T47D (cell line): ENCODE measurements at regions not wholly inside any gene's neighbourhood (a gene's known extent, or its start where the extent isn't known, plus 50 kb on each side); places are given as distances from the start of the nearest gene placed in this dataset.

Experiments
- DNase-seq, 2 experiments: peaks; one replicate each; pipeline versions ENCODE4 v3.0.0 to v3.0.0-alpha.2; 2011 to 2012; ENCODE audit warnings: low read depth in 1 of 2, low spot score in 1 of 2
- JUND ChIP-seq: IDR thresholded peaks from 2 replicates; pipeline ENCODE4 v1.6.1; 2012; ENCODE audit warnings: low read depth
- in situ Hi-C: cut with HindIII; loops from 2 replicates; pipeline ENCODE4 v1.10.0; 2016; ENCODE audit warnings: low sequenced_read_pairs, low pct_unique_long_range_greater_than_20kb

DNA sequence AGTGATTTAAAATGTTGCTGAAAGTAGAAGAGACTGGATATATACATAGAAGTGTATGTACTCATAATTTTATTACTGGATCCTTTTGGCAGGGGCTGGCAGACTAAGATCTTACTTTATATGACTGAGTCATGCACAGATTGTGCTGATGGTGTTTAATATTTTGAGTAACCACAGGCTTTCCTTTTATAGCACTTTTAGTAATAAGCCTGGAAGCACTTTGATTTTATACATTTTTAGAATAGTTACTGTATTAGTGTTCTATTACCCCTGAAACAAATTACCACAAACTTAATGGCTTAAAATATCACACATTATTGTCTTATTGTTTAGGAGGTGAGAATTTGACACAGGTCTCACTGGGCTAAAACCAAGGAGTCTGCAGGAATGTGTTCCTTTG, 113.4 kb upstream of the CDH8 start:
- no peak for TF ChIP-seq JUND
- DNase-seq: no peak
- in situ Hi-C loops: no loop called here

DNA sequence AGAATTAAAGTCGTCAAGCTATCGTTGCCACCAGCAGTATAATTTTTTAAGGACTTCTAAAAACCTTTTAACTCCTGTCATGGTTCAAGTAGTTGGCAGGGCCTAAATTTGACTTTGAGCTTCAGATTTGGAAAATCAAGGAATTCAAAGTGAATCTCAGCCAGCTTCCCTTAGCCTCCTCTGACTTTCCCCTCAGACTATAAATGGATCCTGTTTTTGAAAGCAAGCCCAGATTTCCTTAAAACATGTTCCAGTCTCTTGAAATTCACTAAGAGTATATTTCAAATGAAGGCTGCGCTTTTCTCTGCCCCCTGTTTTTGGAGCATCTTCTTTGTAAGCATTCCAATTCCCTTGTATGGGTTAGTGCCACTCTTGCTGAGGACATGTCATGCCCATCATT, 101.8 kb upstream of the CDH8 start:
- no peak for TF ChIP-seq JUND

DNA sequence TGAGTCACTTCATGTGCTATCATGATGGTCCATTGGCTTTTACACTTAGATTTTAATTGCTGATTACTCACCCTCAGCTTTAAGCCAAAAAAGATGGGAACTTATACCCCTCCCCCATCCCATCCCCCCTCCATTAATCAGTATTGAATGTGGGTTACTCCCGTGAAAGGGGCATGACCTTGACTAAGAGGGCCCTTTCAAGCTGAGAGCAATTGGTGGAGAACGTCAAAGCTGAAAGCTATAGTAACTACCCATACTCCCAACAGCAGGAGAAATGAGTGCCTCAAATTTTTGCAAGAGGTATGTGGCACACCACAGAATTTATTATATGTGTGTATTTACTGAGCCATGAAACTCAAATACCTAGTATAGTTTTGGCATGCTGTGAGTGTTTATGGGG, 99.7 kb upstream of the CDH8 start:
- in situ Hi-C loops: no loop called here
- TF ChIP-seq JUND: no peak

More for the DNA sequence above, 101.8 kb upstream of the CDH8 start:
- DNase-seq: no peak
- in situ Hi-C loops: no loop called here

DNA sequence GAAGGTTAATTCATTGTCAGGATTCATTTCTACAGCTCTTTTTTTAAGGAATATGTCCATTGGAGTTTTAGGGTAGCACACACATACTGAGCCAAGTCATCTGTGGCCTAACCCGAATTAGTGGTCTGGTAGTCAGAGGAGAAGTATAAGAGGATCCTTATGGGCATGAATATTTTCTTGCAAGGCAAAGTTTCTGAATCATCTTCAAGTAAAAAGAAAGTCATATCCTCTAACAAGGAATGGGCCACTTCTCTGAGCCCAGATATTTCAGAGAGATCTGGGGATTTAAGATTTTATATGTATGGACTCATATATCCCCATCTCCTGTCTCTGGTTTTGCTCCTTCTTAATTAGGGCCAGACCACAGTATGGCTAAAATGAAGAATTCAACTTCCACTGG, 99.2 kb upstream of the CDH8 start:
- in situ Hi-C loops: no loop called here
- TF ChIP-seq JUND: no peak
- DNase-seq: no peak

More for the DNA sequence above, 99.7 kb upstream of the CDH8 start:
- no peak for DNase-seq

GRCh38 chr16:62130101-62130500, 93.9 kb upstream of the CDH8 start:
- no peak for DNase-seq
- in situ Hi-C loops: no loop called here
- no peak for TF ChIP-seq JUND

DNA sequence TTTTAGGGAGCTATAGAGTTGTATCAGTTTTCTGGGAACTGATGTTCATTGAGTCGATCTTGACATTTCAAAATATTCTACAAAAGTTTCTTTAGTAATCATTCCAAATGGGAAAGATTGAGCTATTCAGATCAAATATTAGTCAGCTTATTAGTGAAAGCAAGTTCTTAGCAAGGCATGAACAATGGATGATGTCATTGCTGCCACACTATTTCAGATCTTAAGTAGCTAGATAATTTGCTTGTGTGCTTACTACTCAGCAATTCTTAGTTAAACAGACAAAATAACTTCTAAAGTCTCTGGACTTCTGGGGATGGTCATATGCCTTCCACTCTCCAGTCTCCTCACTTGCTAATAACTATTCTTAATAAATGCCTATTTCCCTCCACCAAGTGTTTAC, 69.0 kb upstream of the CDH8 start:
- in situ Hi-C loops: no loop called here
- no peak for DNase-seq
- no peak for TF ChIP-seq JUND

DNA sequence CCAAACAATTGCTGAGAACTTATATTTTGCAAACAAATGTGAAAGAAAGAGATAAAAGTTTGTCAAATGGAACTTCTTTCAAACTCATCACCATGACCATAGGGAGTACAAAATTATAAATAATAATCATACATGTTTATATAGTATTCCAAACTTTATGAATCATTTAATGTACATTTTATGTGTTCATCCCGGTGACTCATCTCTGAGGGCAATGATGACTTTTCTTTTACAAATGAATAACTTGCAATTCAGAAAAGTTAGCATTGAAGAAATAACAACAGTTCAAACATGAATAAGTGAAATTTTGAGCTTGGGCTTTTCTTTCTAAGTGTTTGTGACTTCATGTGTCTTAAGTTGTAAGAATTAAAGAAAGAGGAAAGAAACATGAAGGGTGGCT, 66.3 kb upstream of the CDH8 start:
- no peak for TF ChIP-seq JUND
- in situ Hi-C loops: no loop called here
- DNase-seq: no peak

GRCh38 chr16:62100651-62101050, 64.4 kb upstream of the CDH8 start:
- TF ChIP-seq JUND: no peak
- no peak for DNase-seq
- in situ Hi-C loops: no loop called here

DNA sequence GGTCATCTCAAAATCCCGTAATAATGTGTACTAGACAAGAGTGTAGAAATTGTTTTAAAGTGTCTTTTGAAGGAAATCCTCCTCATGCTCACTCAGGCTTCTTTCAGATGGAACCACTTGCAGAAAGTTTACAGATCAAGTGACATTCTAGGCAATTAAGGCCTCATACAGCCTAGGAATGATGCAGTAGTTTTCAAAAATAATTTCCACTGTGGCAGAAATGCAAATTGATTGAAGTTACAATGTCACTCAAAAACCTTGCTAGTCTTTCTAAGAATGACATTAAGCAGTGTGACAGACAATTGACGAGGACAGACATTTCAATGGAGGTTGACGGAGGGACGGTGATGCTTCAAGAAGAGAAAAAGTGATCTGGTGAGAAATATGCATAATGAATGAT, 53.5 kb upstream of the CDH8 start:
- no peak for TF ChIP-seq JUND
- in situ Hi-C loops: no loop called here
- DNase-seq: no peak

- DNase-seq: no peak
- in situ Hi-C loops: no loop called here
Observed at GRCh38 chr16:62088731-62089410, 52.6 kb upstream of the CDH8 start.

More at GRCh38 chr16:62088731-62089410, 52.6 kb upstream of the CDH8 start:
- TF ChIP-seq JUND: no peak
